ENCODE measurements at regions not wholly inside any gene's neighbourhood (a gene's known extent, or its start where the extent isn't known, plus 50 kb on each side); places are given as distances from the start of the nearest gene placed in this dataset.

- Histone ChIP-seq H3K4me3 (ENCODE audit: low read length in 2 of 2) (no peak overlapping the region), H3K9me3 (ENCODE audit: control insufficient read depth in 2 of 2, low read length in 2 of 2) (no peaks in the 10 kb centered on the region), H3K4me1 (ENCODE audit: control insufficient read depth in 2 of 2, insufficient read depth in 2 of 2, low read length in 2 of 2) (peaks cover 21 to 32% of the 10 kb centered on the region in 2 donors), H3K27me3 (ENCODE audit: control insufficient read depth in 2 of 2, insufficient read depth in 2 of 2, low read length in 2 of 2) (no peaks in the 10 kb centered on the region), H3K36me3 (ENCODE audit: control insufficient read depth in 2 of 2, insufficient read depth in 2 of 2, low read length in 2 of 2) (no peaks in the 10 kb centered on the region), H3K9ac (ENCODE audit: low read depth in 1 of 2, low read length in 2 of 2) (no peak overlapping the region), H3K27ac (ENCODE audit: low read depth in 2 of 2, low read length in 2 of 2) (no peak overlapping the region)
These were observed 79.1 kb downstream of the VCPKMT start for GRCh38 chr14:50037240-50037639.

GRCh38 chr14:50037852-50038251 lies 78.5 kb downstream of the VCPKMT start:
- H3K27ac ChIP-seq (ENCODE audit: low read depth in 2 of 2, low read length in 2 of 2): peak overlapping the region in 1 of 2 donors; percentile 46
- no peak overlapping the region for H3K9ac ChIP-seq (ENCODE audit: low read depth in 1 of 2, low read length in 2 of 2)
- no peak overlapping the region for H3K4me3 ChIP-seq (ENCODE audit: low read length in 2 of 2)
- no peaks in the 10 kb centered on the region for H3K9me3 ChIP-seq (ENCODE audit: control insufficient read depth in 2 of 2, low read length in 2 of 2)
- H3K27me3 ChIP-seq (ENCODE audit: control insufficient read depth in 2 of 2, insufficient read depth in 2 of 2, low read length in 2 of 2): no peaks in the 10 kb centered on the region
- H3K4me1 ChIP-seq (ENCODE audit: control insufficient read depth in 2 of 2, insufficient read depth in 2 of 2, low read length in 2 of 2): peaks cover 21 to 31% of the 10 kb centered on the region in 2 donors
- H3K36me3 ChIP-seq (ENCODE audit: control insufficient read depth in 2 of 2, insufficient read depth in 2 of 2, low read length in 2 of 2): no peaks in the 10 kb centered on the region

GRCh38 chr14:50038398-50039119 lies 77.8 kb downstream of the VCPKMT start:
- no peaks in the 10 kb centered on the region for H3K27me3 ChIP-seq (ENCODE audit: control insufficient read depth in 2 of 2, insufficient read depth in 2 of 2, low read length in 2 of 2)
- H3K36me3 ChIP-seq (ENCODE audit: control insufficient read depth in 2 of 2, insufficient read depth in 2 of 2, low read length in 2 of 2): no peaks in the 10 kb centered on the region
- H3K4me3 ChIP-seq (ENCODE audit: low read length in 2 of 2): no peak overlapping the region
- no peak overlapping the region for H3K9ac ChIP-seq (ENCODE audit: low read depth in 1 of 2, low read length in 2 of 2)
- peaks cover 21 to 24% of the 10 kb centered on the region in 2 donors for H3K4me1 ChIP-seq (ENCODE audit: control insufficient read depth in 2 of 2, insufficient read depth in 2 of 2, low read length in 2 of 2)
- no peaks in the 10 kb centered on the region for H3K9me3 ChIP-seq (ENCODE audit: control insufficient read depth in 2 of 2, low read length in 2 of 2)
- H3K27ac ChIP-seq (ENCODE audit: low read depth in 2 of 2, low read length in 2 of 2): peak overlapping the region; percentile 39 to 46

GRCh38 chr14:50039120-50039517 lies 77.3 kb downstream of the VCPKMT start:
- Histone ChIP-seq H3K4me3 (ENCODE audit: low read length in 2 of 2) (no peak overlapping the region), H3K4me1 (ENCODE audit: control insufficient read depth in 2 of 2, insufficient read depth in 2 of 2, low read length in 2 of 2) (peaks cover 25 to 28% of the 10 kb centered on the region in 2 donors), H3K27ac (ENCODE audit: low read depth in 2 of 2, low read length in 2 of 2) (peak overlapping the region; percentile 6 to 46), H3K9ac (ENCODE audit: low read depth in 1 of 2, low read length in 2 of 2) (no peak overlapping the region), H3K36me3 (ENCODE audit: control insufficient read depth in 2 of 2, insufficient read depth in 2 of 2, low read length in 2 of 2) (no peaks in the 10 kb centered on the region), H3K9me3 (ENCODE audit: control insufficient read depth in 2 of 2, low read length in 2 of 2) (no peaks in the 10 kb centered on the region), H3K27me3 (ENCODE audit: control insufficient read depth in 2 of 2, insufficient read depth in 2 of 2, low read length in 2 of 2) (no peaks in the 10 kb centered on the region)

- Histone ChIP-seq H3K27ac (ENCODE audit: low read depth in 2 of 2, low read length in 2 of 2) (peak overlapping the region; percentile 66 to 74), H3K4me1 (ENCODE audit: control insufficient read depth in 2 of 2, insufficient read depth in 2 of 2, low read length in 2 of 2) (peaks cover 33 to 35% of the 10 kb centered on the region in 2 donors), H3K4me3 (ENCODE audit: low read length in 2 of 2) (peak overlapping the region in 1 of 2 donors; percentile 10), H3K36me3 (ENCODE audit: control insufficient read depth in 2 of 2, insufficient read depth in 2 of 2, low read length in 2 of 2) (no peaks in the 10 kb centered on the region), H3K9ac (ENCODE audit: low read depth in 1 of 2, low read length in 2 of 2) (peak overlapping the region; percentile 20 to 54), H3K27me3 (ENCODE audit: control insufficient read depth in 2 of 2, insufficient read depth in 2 of 2, low read length in 2 of 2) (no peaks in the 10 kb centered on the region), H3K9me3 (ENCODE audit: control insufficient read depth in 2 of 2, low read length in 2 of 2) (no peaks in the 10 kb centered on the region)
These were observed 76.5 kb downstream of the VCPKMT start for GRCh38 chr14:50039734-50040400.

GRCh38 chr14:50040401-50040775 lies 76.0 kb downstream of the VCPKMT start:
- Histone ChIP-seq H3K27ac (ENCODE audit: low read depth in 2 of 2, low read length in 2 of 2) (peak overlapping the region; percentile 66 to 74), H3K27me3 (ENCODE audit: control insufficient read depth in 2 of 2, insufficient read depth in 2 of 2, low read length in 2 of 2) (no peaks in the 10 kb centered on the region), H3K36me3 (ENCODE audit: control insufficient read depth in 2 of 2, insufficient read depth in 2 of 2, low read length in 2 of 2) (no peaks in the 10 kb centered on the region), H3K4me1 (ENCODE audit: control insufficient read depth in 2 of 2, insufficient read depth in 2 of 2, low read length in 2 of 2) (peaks cover 36 to 38% of the 10 kb centered on the region in 2 donors), H3K9ac (ENCODE audit: low read depth in 1 of 2, low read length in 2 of 2) (peak overlapping the region; percentile 29 to 54), H3K4me3 (ENCODE audit: low read length in 2 of 2) (peak overlapping the region; percentile 0 to 10), H3K9me3 (ENCODE audit: control insufficient read depth in 2 of 2, low read length in 2 of 2) (no peaks in the 10 kb centered on the region)

GRCh38 chr14:50040895-50041465 lies 75.4 kb downstream of the VCPKMT start:
- H3K27me3 ChIP-seq (ENCODE audit: control insufficient read depth in 2 of 2, insufficient read depth in 2 of 2, low read length in 2 of 2): no peaks in the 10 kb centered on the region
- H3K4me1 ChIP-seq (ENCODE audit: control insufficient read depth in 2 of 2, insufficient read depth in 2 of 2, low read length in 2 of 2): peaks cover 42 to 44% of the 10 kb centered on the region in 2 donors
- no peaks in the 10 kb centered on the region for H3K36me3 ChIP-seq (ENCODE audit: control insufficient read depth in 2 of 2, insufficient read depth in 2 of 2, low read length in 2 of 2)
- H3K9ac ChIP-seq (ENCODE audit: low read depth in 1 of 2, low read length in 2 of 2): peak overlapping the region; percentile 29 to 54
- H3K9me3 ChIP-seq (ENCODE audit: control insufficient read depth in 2 of 2, low read length in 2 of 2): no peaks in the 10 kb centered on the region
- H3K4me3 ChIP-seq (ENCODE audit: low read length in 2 of 2): peak overlapping the region in 1 of 2 donors; percentile 0
- H3K27ac ChIP-seq (ENCODE audit: low read depth in 2 of 2, low read length in 2 of 2): peak overlapping the region; percentile 66 to 74

GRCh38 chr14:50041980-50042379 lies 74.4 kb downstream of the VCPKMT start:
- no peak overlapping the region for H3K4me3 ChIP-seq (ENCODE audit: low read length in 2 of 2)
- H3K9ac ChIP-seq (ENCODE audit: low read depth in 1 of 2, low read length in 2 of 2): no peak overlapping the region
- H3K4me1 ChIP-seq (ENCODE audit: control insufficient read depth in 2 of 2, insufficient read depth in 2 of 2, low read length in 2 of 2): peaks cover 49 to 53% of the 10 kb centered on the region in 2 donors
- H3K27ac ChIP-seq (ENCODE audit: low read depth in 2 of 2, low read length in 2 of 2): no peak overlapping the region
- no peaks in the 10 kb centered on the region for H3K9me3 ChIP-seq (ENCODE audit: control insufficient read depth in 2 of 2, low read length in 2 of 2)
- no peaks in the 10 kb centered on the region for H3K36me3 ChIP-seq (ENCODE audit: control insufficient read depth in 2 of 2, insufficient read depth in 2 of 2, low read length in 2 of 2)
- no peaks in the 10 kb centered on the region for H3K27me3 ChIP-seq (ENCODE audit: control insufficient read depth in 2 of 2, insufficient read depth in 2 of 2, low read length in 2 of 2)

- Histone ChIP-seq H3K9ac (ENCODE audit: low read depth in 1 of 2, low read length in 2 of 2) (peak overlapping the region; percentile 50 to 69), H3K36me3 (ENCODE audit: control insufficient read depth in 2 of 2, insufficient read depth in 2 of 2, low read length in 2 of 2) (no peaks in the 10 kb centered on the region), H3K4me3 (ENCODE audit: low read length in 2 of 2) (peak overlapping the region in 1 of 2 donors; percentile 45), H3K9me3 (ENCODE audit: control insufficient read depth in 2 of 2, low read length in 2 of 2) (no peaks in the 10 kb centered on the region), H3K4me1 (ENCODE audit: control insufficient read depth in 2 of 2, insufficient read depth in 2 of 2, low read length in 2 of 2) (peaks cover 54 to 57% of the 10 kb centered on the region in 2 donors), H3K27me3 (ENCODE audit: control insufficient read depth in 2 of 2, insufficient read depth in 2 of 2, low read length in 2 of 2) (no peaks in the 10 kb centered on the region), H3K27ac (ENCODE audit: low read depth in 2 of 2, low read length in 2 of 2) (peak overlapping the region; percentile 93 to 95)
These were observed 72.2 kb downstream of the VCPKMT start for GRCh38 chr14:50044042-50044651.

Measured in mucosa of rectum (tissue), 2 donors.